KMS-11 (cell line): ENCODE measurements at regions not wholly inside any gene's neighbourhood (a gene's known extent, or its start where the extent isn't known, plus 50 kb on each side); places are given as distances from the start of the nearest gene placed in this dataset.

ENCODE experiments used
- H2AFZ ChIP-seq: fragments of 200-600 bp; sonication (generic); 2 replicates; pipeline ENCODE4 v1.6.1; 2016; ENCODE audit warnings: antibody characterized with exemption, mixed run types, low read depth
- H3K27ac ChIP-seq: fragments of 200-600 bp; sonication (generic); 2 replicates; pipeline ENCODE4 v1.6.1; 2016; ENCODE audit warnings: mild to moderate bottlenecking, mixed run types
- H3K27me3 ChIP-seq: fragments of 200-600 bp; sonication (generic); 2 replicates; pipeline ENCODE4 v1.6.1; 2017; ENCODE audit warnings: mild to moderate bottlenecking, low read depth, mixed run types, moderate library complexity; ENCODE audit not compliant: insufficient read depth
- H3K36me3 ChIP-seq: fragments of 200-600 bp; sonication (generic); 2 replicates; pipeline ENCODE4 v1.6.1; 2017; ENCODE audit warnings: mild to moderate bottlenecking, mixed run types; ENCODE audit not compliant: insufficient read depth
- H3K4me1 ChIP-seq: fragments of 200-600 bp; sonication (generic); 2 replicates; pipeline ENCODE4 v1.6.1; 2016; ENCODE audit warnings: mild to moderate bottlenecking, low read depth, mixed run types; ENCODE audit not compliant: poor library complexity, severe bottlenecking
- H3K4me2 ChIP-seq: fragments of 200-600 bp; sonication (generic); 2 replicates; pipeline ENCODE4 v1.7.0; 2016; ENCODE audit warnings: mild to moderate bottlenecking, mixed run types
- H3K4me3 ChIP-seq: fragments of 200-600 bp; sonication (generic); IDR thresholded peaks from 2 replicates; pipeline ENCODE4 v1.6.1; 2017; ENCODE audit warnings: low read depth, low read length, mixed read lengths; ENCODE audit not compliant: insufficient read depth
- H3K79me2 ChIP-seq: fragments of 200-600 bp; sonication (generic); 2 replicates; pipeline ENCODE4 v1.6.1; 2016; ENCODE audit warnings: low read depth, mixed run types; ENCODE audit not compliant: insufficient read depth
- H3K9ac ChIP-seq: fragments of 200-600 bp; sonication (generic); 2 replicates; pipeline ENCODE4 v1.6.1; 2016; ENCODE audit warnings: mild to moderate bottlenecking, mixed run types
- H4K20me1 ChIP-seq: fragments of 200-600 bp; sonication (generic); 2 replicates; pipeline ENCODE4 v1.6.1; 2016; ENCODE audit warnings: mild to moderate bottlenecking, mixed run types; ENCODE audit not compliant: insufficient read depth
- TF ChIP-seq, protein P1 (sequence below): fragments of 200-600 bp; sonication (generic); conservative IDR thresholded peaks from 2 replicates; pipeline ENCODE4 v1.6.1; 2017; ENCODE audit warnings: low read depth, mild to moderate bottlenecking, antibody characterized with exemption, low read length, moderate library complexity, mixed read lengths

DNA sequence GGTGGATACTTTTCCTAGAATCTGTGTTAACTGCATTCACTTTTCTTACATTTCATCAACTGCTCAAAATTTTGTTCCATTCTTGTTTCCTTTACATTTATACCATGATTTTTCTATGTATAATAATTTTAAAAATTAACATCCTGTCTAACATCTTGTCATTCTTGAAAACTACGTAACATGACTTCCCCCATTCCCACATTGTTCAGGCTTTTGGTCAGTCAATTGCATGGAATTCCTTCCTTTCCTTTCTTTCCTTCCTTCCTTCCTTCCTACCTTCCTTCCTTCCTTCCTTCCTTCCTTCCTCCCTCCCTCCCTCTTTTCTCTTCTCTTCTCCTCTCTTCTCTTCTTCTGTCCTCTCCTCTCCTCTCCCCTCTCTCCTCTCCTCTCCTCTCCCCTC lies 220.7 kb upstream of the TP63 start:
- no peaks in the 10 kb centered on the region for H4K20me1 ChIP-seq
- H3K27me3 ChIP-seq: no peaks in the 10 kb centered on the region
- no peak overlapping the region for H3K4me3 ChIP-seq
- no peaks in the 10 kb centered on the region for H3K36me3 ChIP-seq
- no peak overlapping the region for H3K27ac ChIP-seq
- H3K4me2 ChIP-seq: no peak overlapping the region
- no peak overlapping the region for H3K9ac ChIP-seq
- no peaks in the 10 kb centered on the region for H3K79me2 ChIP-seq
- TF ChIP-seq, protein P1, sequence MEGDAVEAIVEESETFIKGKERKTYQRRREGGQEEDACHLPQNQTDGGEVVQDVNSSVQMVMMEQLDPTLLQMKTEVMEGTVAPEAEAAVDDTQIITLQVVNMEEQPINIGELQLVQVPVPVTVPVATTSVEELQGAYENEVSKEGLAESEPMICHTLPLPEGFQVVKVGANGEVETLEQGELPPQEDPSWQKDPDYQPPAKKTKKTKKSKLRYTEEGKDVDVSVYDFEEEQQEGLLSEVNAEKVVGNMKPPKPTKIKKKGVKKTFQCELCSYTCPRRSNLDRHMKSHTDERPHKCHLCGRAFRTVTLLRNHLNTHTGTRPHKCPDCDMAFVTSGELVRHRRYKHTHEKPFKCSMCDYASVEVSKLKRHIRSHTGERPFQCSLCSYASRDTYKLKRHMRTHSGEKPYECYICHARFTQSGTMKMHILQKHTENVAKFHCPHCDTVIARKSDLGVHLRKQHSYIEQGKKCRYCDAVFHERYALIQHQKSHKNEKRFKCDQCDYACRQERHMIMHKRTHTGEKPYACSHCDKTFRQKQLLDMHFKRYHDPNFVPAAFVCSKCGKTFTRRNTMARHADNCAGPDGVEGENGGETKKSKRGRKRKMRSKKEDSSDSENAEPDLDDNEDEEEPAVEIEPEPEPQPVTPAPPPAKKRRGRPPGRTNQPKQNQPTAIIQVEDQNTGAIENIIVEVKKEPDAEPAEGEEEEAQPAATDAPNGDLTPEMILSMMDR: no peak
- H3K4me1 ChIP-seq: no peaks in the 10 kb centered on the region
- no peak overlapping the region for H2AFZ ChIP-seq

DNA sequence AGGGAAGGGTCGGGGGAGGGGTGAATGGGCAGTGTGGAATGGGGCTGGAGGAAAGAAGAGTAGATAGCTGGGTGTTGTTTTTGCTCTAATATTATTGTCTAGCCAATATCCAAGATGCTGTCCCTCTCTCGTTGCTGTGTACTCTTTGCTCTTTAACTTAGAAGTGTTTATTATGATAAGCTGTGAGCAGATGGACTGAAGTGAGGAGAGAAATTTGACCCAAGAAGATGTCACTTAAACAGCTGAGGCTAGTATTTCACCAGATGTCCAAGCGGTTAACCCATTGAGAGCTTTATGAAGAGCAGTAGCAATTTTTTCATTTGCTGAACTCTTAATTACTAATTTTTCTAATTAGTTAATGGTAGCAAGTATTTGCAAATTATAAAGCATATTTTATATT lies 212.2 kb upstream of the TP63 start:
- no peak overlapping the region for H3K27ac ChIP-seq
- no peaks in the 10 kb centered on the region for H3K36me3 ChIP-seq
- H4K20me1 ChIP-seq: no peaks in the 10 kb centered on the region
- no peaks in the 10 kb centered on the region for H3K79me2 ChIP-seq
- no peak overlapping the region for H3K4me2 ChIP-seq
- H3K4me1 ChIP-seq: no peaks in the 10 kb centered on the region
- TF ChIP-seq, protein P1: no peak
- no peaks in the 10 kb centered on the region for H3K27me3 ChIP-seq
- no peak overlapping the region for H2AFZ ChIP-seq
- H3K9ac ChIP-seq: no peak overlapping the region
- no peak overlapping the region for H3K4me3 ChIP-seq

DNA sequence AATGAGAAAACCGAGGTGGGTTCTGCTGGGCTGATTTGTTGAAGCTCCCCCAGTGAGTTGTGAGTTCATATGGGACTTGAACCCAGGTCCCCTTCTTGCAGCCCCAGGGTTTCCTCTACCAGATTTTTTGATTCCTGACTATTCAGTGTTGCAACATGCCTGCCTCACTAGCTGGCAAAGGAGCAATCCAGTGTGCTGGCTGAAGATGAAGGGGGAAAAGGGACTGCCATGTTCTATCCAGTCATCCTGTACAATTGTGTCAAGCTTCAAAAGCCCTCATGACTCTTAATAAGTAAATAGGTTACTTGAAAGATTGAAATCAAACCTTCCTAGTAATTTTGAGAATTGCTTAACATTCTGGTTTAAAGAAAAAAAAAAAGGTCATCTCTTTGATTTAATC lies 211.5 kb upstream of the TP63 start:
- no peak overlapping the region for H3K4me3 ChIP-seq
- H3K36me3 ChIP-seq: no peaks in the 10 kb centered on the region
- no peak overlapping the region for H3K27ac ChIP-seq
- H3K27me3 ChIP-seq: no peaks in the 10 kb centered on the region
- TF ChIP-seq, protein P1: no peak
- H3K4me2 ChIP-seq: no peak overlapping the region
- H3K9ac ChIP-seq: no peak overlapping the region
- H3K4me1 ChIP-seq: no peaks in the 10 kb centered on the region
- H4K20me1 ChIP-seq: no peaks in the 10 kb centered on the region
- no peaks in the 10 kb centered on the region for H3K79me2 ChIP-seq
- no peak overlapping the region for H2AFZ ChIP-seq

DNA sequence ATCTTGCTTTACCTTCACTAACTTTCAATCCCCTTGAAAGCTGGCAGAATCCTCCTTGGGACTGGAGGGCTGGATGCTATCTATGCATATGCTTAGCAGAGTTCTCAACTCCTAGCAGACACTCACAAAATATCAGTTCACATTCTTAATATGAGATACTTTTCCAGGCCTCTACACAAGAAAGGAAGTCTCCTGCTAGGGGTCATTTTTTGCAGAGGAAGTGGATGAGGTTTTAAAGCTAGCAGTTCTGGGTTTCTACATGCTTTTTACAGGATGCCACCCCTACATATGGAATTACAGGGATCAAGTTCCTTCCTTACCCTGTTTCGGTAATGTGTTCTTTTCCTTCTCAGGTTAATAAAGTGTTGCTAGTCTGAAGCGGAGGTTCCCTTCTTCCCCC lies 206.3 kb upstream of the TP63 start:
- H3K4me3 ChIP-seq: no peak overlapping the region
- H3K36me3 ChIP-seq: no peaks in the 10 kb centered on the region
- H3K4me1 ChIP-seq: no peaks in the 10 kb centered on the region
- TF ChIP-seq, protein P1: no peak
- no peak overlapping the region for H2AFZ ChIP-seq
- no peaks in the 10 kb centered on the region for H4K20me1 ChIP-seq
- H3K9ac ChIP-seq: no peak overlapping the region
- H3K27ac ChIP-seq: no peak overlapping the region
- H3K27me3 ChIP-seq: no peaks in the 10 kb centered on the region
- H3K4me2 ChIP-seq: no peak overlapping the region
- H3K79me2 ChIP-seq: no peaks in the 10 kb centered on the region

DNA sequence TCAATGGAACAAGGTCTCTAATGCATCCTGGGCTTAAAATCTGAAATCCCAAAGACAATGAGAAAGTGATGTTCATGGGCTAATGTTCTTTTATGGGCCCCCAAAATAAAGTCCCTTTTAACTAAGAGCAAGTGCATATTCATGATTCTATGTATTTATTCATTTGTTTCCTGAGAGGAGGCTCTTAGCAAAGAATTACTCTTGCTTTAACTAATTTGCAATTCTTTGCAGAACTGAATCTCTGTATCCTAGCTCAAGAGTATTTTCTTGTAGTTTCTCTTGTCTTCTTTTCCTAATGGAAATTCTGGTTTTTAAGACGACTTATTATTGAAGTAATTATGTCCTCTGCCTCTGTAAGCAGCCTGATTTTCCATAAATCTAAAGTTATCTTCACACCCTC lies 202.2 kb upstream of the TP63 start:
- H3K79me2 ChIP-seq: no peaks in the 10 kb centered on the region
- TF ChIP-seq, protein P1: no peak
- no peak overlapping the region for H3K4me3 ChIP-seq
- H3K27me3 ChIP-seq: no peaks in the 10 kb centered on the region
- H4K20me1 ChIP-seq: no peaks in the 10 kb centered on the region
- no peak overlapping the region for H3K4me2 ChIP-seq
- no peak overlapping the region for H3K9ac ChIP-seq
- H3K4me1 ChIP-seq: no peaks in the 10 kb centered on the region
- H3K27ac ChIP-seq: no peak overlapping the region
- H3K36me3 ChIP-seq: no peaks in the 10 kb centered on the region
- H2AFZ ChIP-seq: no peak overlapping the region
